Adipocyte (in vitro differentiated cells): ENCODE measurements at regions not wholly inside any gene's neighbourhood (a gene's known extent, or its start where the extent isn't known, plus 50 kb on each side); places are given as distances from the start of the nearest gene placed in this dataset.
"Not testable (repeated sequence)": the region's sequence is repeated elsewhere in the genome, so short reads cannot be mapped to it uniquely, and the experiment has no call there.

Experiments used
- DNase-seq: peaks from one replicate; pipeline ENCODE4 v3.0.0-alpha.2; 2015; ENCODE audit warnings: low read depth
- H3K27me3 ChIP-seq: replicated peaks from 2 replicates; pipeline ENCODE4 v1.7.0; 2013; ENCODE audit warnings: mild to moderate bottlenecking, low read length, moderate library complexity; ENCODE audit not compliant: control insufficient read depth, insufficient read depth
- H3K36me3 ChIP-seq: 2 replicates; pipeline ENCODE4 v1.7.0; 2013; ENCODE audit warnings: low read length, mild to moderate bottlenecking, moderate library complexity; ENCODE audit not compliant: control insufficient read depth, insufficient read depth, severe bottlenecking
- H3K4me1 ChIP-seq: 2 replicates; pipeline ENCODE4 v1.7.0; 2013; ENCODE audit warnings: mild to moderate bottlenecking, low read length, moderate library complexity; ENCODE audit not compliant: control insufficient read depth, insufficient read depth
- H3K4me3 ChIP-seq: 2 replicates; pipeline ENCODE4 v1.7.0; 2013; ENCODE audit warnings: mild to moderate bottlenecking, low read length, moderate library complexity
- H3K9ac ChIP-seq: 2 replicates; pipeline ENCODE4 v1.7.0; 2013; ENCODE audit warnings: mild to moderate bottlenecking, low read length, moderate library complexity
- H3K9me3 ChIP-seq: 2 replicates; pipeline ENCODE4 v1.7.0; 2013; ENCODE audit warnings: mild to moderate bottlenecking, low read length, moderate library complexity; ENCODE audit not compliant: control insufficient read depth

GRCh38 chr1:194004146-194004545, 817.7 kb upstream of the B3GALT2 start:
- H3K27me3 ChIP-seq, result no peaks in the 10 kb centered on the region
- no peak overlapping the region for H3K4me3 ChIP-seq
- H3K4me1 ChIP-seq, result no peaks in the 10 kb centered on the region
- H3K9me3 ChIP-seq, result no peaks in the 10 kb centered on the region
- no peaks in the 10 kb centered on the region for H3K36me3 ChIP-seq
- H3K9ac ChIP-seq, result no peak overlapping the region
- no peak for DNase-seq

GRCh38 chr1:194001726-194002350, 815.4 kb upstream of the B3GALT2 start:
- not testable (repeated sequence) for H3K27me3 ChIP-seq, DNase-seq, H3K9me3 ChIP-seq, H3K9ac ChIP-seq, H3K36me3 ChIP-seq, H3K4me1 ChIP-seq, H3K4me3 ChIP-seq

DNA sequence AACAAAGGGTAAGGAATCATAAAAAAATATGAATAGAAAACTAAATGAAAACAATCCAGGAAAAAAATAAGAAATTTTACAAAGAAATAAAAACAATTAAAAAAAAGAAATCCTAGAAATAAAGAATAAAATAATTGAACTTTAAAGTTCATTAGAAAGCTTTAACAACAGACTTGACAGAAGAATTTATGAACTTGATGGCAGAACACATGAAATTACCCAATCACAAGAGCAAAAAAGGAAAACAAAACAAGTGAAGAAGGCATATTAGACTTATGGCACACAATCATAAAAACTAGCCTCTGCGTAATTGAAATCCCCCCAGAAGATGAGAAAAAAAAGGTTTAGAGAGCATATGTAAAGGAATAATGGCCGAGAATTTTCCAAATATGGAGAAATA, 802.5 kb upstream of the B3GALT2 start:
- H3K4me3 ChIP-seq, result no peak overlapping the region
- H3K36me3 ChIP-seq, result no peaks in the 10 kb centered on the region
- no peak for DNase-seq
- no peaks in the 10 kb centered on the region for H3K4me1 ChIP-seq
- no peaks in the 10 kb centered on the region for H3K27me3 ChIP-seq
- peaks cover 29% of the 10 kb centered on the region for H3K9me3 ChIP-seq
- H3K9ac ChIP-seq, result no peak overlapping the region

DNA sequence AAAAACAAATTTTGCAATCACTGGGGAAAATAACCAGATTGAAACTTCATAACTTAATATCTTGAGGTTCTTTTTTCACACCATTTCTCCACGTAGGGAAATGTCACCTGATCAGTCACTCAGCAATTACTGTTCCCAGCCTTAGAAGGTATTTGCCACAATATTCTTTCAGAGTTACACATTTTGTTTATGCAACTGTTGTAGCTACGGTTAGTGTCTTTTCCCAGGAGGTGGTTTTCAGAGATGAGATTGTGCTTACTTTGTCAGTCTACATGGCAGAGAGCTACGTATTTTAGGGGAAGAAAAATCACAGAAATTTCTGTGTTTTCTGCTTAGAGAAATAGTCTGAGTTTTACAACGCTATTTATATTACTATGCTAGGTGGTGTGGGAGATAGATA, 792.8 kb upstream of the B3GALT2 start:
- Histone ChIP-seq H3K4me3 (no peak overlapping the region), H3K4me1 (no peaks in the 10 kb centered on the region), H3K36me3 (no peaks in the 10 kb centered on the region), H3K9ac (no peak overlapping the region), H3K9me3 (no peaks in the 10 kb centered on the region), H3K27me3 (no peaks in the 10 kb centered on the region)
- no peak for DNase-seq

DNA sequence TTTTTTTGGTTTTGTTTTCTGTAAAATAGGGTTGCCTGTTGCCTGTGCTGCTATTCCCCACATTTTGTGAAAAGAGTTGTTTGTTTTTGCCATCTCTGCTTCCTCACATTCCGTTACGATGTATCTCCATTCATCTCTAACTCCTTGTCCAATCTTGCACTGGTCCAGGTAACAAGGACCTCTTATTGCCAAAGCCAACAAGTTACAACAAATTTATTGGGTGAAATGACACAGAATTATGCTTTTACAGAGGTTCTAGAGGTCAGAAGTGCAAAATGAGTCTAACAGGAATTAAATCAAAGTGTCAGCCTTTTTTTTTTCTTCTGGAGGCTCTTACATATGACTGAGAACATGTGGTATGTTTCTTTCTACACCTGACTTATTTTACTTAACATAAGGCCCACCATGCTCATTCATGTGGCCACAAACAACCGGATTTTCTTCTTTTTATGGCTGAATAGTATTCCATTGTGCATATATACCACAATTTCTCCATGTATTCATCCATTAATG, 787.9 kb upstream of the B3GALT2 start:
- peaks cover 3% of the 10 kb centered on the region for H3K9me3 ChIP-seq
- no peak for DNase-seq
- H3K4me3 ChIP-seq, result no peak overlapping the region
- H3K4me1 ChIP-seq, result no peaks in the 10 kb centered on the region
- no peak overlapping the region for H3K9ac ChIP-seq
- no peaks in the 10 kb centered on the region for H3K27me3 ChIP-seq
- no peaks in the 10 kb centered on the region for H3K36me3 ChIP-seq

GRCh38 chr1:193973428-193973827, 787.0 kb upstream of the B3GALT2 start:
- Histone ChIP-seq H3K36me3 (no peaks in the 10 kb centered on the region), H3K4me3 (no peak overlapping the region), H3K27me3 (no peaks in the 10 kb centered on the region), H3K9me3 (peaks cover 3% of the 10 kb centered on the region), H3K9ac (no peak overlapping the region), H3K4me1 (no peaks in the 10 kb centered on the region)
- DNase-seq, result no peak

GRCh38 chr1:193971595-193971994, 785.2 kb upstream of the B3GALT2 start:
- Histone ChIP-seq H3K9ac (no peak overlapping the region), H3K27me3 (no peaks in the 10 kb centered on the region), H3K4me1 (no peaks in the 10 kb centered on the region), H3K36me3 (no peaks in the 10 kb centered on the region), H3K9me3 (peaks cover 6% of the 10 kb centered on the region), H3K4me3 (no peak overlapping the region)
- peak; percentile 19 for DNase-seq

GRCh38 chr1:193960499-193960898, 774.1 kb upstream of the B3GALT2 start:
- Histone ChIP-seq H3K36me3 (no peaks in the 10 kb centered on the region), H3K9me3 (peaks cover 4% of the 10 kb centered on the region), H3K4me1 (no peaks in the 10 kb centered on the region), H3K4me3 (no peak overlapping the region), H3K9ac (no peak overlapping the region), H3K27me3 (no peaks in the 10 kb centered on the region)
- DNase-seq, result no peak

- Histone ChIP-seq H3K4me3 (no peak overlapping the region), H3K36me3 (no peaks in the 10 kb centered on the region)
- no peak for DNase-seq
These were observed 773.6 kb upstream of the B3GALT2 start for GRCh38 chr1:193960040-193960439.

GRCh38 chr1:193957556-193958095, 771.2 kb upstream of the B3GALT2 start:
- H3K9me3 ChIP-seq, result peaks cover 4% of the 10 kb centered on the region
- no peaks in the 10 kb centered on the region for H3K4me1 ChIP-seq
- DNase-seq, result no peak
- no peak overlapping the region for H3K4me3 ChIP-seq
- H3K9ac ChIP-seq, result no peak overlapping the region
- H3K27me3 ChIP-seq, result no peaks in the 10 kb centered on the region
- H3K36me3 ChIP-seq, result no peaks in the 10 kb centered on the region

More at GRCh38 chr1:193960040-193960439, 773.6 kb upstream of the B3GALT2 start:
- Histone ChIP-seq H3K4me1 (no peaks in the 10 kb centered on the region), H3K9me3 (peaks cover 4% of the 10 kb centered on the region), H3K27me3 (no peaks in the 10 kb centered on the region), H3K9ac (no peak overlapping the region)

- no peaks in the 10 kb centered on the region for H3K4me1 ChIP-seq
- peak; percentile 3 for DNase-seq
- no peaks in the 10 kb centered on the region for H3K27me3 ChIP-seq
- no peaks in the 10 kb centered on the region for H3K36me3 ChIP-seq
- no peak overlapping the region for H3K9ac ChIP-seq
- peaks cover 4% of the 10 kb centered on the region for H3K9me3 ChIP-seq
- no peak overlapping the region for H3K4me3 ChIP-seq
These were observed 766.5 kb upstream of the B3GALT2 start for GRCh38 chr1:193952778-193953374.
